ENCODE measurements at regions not wholly inside any gene's neighbourhood (a gene's known extent, or its start where the extent isn't known, plus 50 kb on each side); places are given as distances from the start of the nearest gene placed in this dataset.

GRCh38 chr7:41039981-41040380 is 662.9 kb downstream of the INHBA start:
- ATAC-seq (no peak), DNase-seq (no peak)
- H3K9me3 ChIP-seq, result no peaks in the 10 kb centered on the region
- no peaks in the 10 kb centered on the region for H3K36me3 ChIP-seq
- TF ChIP-seq, protein P1, sequence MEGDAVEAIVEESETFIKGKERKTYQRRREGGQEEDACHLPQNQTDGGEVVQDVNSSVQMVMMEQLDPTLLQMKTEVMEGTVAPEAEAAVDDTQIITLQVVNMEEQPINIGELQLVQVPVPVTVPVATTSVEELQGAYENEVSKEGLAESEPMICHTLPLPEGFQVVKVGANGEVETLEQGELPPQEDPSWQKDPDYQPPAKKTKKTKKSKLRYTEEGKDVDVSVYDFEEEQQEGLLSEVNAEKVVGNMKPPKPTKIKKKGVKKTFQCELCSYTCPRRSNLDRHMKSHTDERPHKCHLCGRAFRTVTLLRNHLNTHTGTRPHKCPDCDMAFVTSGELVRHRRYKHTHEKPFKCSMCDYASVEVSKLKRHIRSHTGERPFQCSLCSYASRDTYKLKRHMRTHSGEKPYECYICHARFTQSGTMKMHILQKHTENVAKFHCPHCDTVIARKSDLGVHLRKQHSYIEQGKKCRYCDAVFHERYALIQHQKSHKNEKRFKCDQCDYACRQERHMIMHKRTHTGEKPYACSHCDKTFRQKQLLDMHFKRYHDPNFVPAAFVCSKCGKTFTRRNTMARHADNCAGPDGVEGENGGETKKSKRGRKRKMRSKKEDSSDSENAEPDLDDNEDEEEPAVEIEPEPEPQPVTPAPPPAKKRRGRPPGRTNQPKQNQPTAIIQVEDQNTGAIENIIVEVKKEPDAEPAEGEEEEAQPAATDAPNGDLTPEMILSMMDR (IDR thresholded peaks at IDR 0.05), result no peak
- no peak for TF ChIP-seq POLR2A (IDR thresholded peaks at IDR 0.05)
- WGBS (ENCODE audit: insufficient coverage, low coverage, low lambda C conversion rate, missing lambda C conversion rate), result 81% methylated on average over 3 of the region's 3 CpGs
- H3K4me1 ChIP-seq, result no peaks in the 10 kb centered on the region
- H3K4me3 ChIP-seq, result no peak overlapping the region
- intact Hi-C loops (cut with DNase I), result no loop called here
- H3K27me3 ChIP-seq, result no peaks in the 10 kb centered on the region
- no peak overlapping the region for H3K27ac ChIP-seq

GRCh38 chr7:41039386-41039953 is 663.4 kb downstream of the INHBA start:
- Histone ChIP-seq H3K27me3 (no peaks in the 10 kb centered on the region), H3K9me3 (no peaks in the 10 kb centered on the region), H3K27ac (no peak overlapping the region), H3K4me3 (no peak overlapping the region), H3K36me3 (no peaks in the 10 kb centered on the region), H3K4me1 (no peaks in the 10 kb centered on the region)
- intact Hi-C loops (cut with DNase I), result no loop called here
- DNase-seq (no peak), ATAC-seq (no peak)
- WGBS (ENCODE audit: insufficient coverage, low coverage, low lambda C conversion rate, missing lambda C conversion rate), result 80% methylated on average over 1 of the region's 4 CpGs
- TF ChIP-seq POLR2A (IDR thresholded peaks at IDR 0.05), result no peak
- TF ChIP-seq, protein P1 (IDR thresholded peaks at IDR 0.05), result no peak

GRCh38 chr7:41038211-41038610 is 664.7 kb downstream of the INHBA start:
- H3K4me3 ChIP-seq, result no peak overlapping the region
- H3K27me3 ChIP-seq, result no peaks in the 10 kb centered on the region
- no peaks in the 10 kb centered on the region for H3K9me3 ChIP-seq
- H3K36me3 ChIP-seq, result no peaks in the 10 kb centered on the region
- no peak for DNase-seq
- intact Hi-C loops (cut with DNase I), result no loop called here
- no peak overlapping the region for H3K27ac ChIP-seq
- H3K4me1 ChIP-seq, result no peaks in the 10 kb centered on the region
- no peak for ATAC-seq
- no peak for TF ChIP-seq POLR2A (IDR thresholded peaks at IDR 0.05)
- TF ChIP-seq, protein P1 (IDR thresholded peaks at IDR 0.05), result no peak
- WGBS (ENCODE audit: insufficient coverage, low coverage, low lambda C conversion rate, missing lambda C conversion rate), result 94% methylated on average over 3 of the region's 5 CpGs

- H3K9me3 ChIP-seq, result no peaks in the 10 kb centered on the region
- no peaks in the 10 kb centered on the region for H3K27me3 ChIP-seq
- no peak for TF ChIP-seq POLR2A (IDR thresholded peaks at IDR 0.05)
- TF ChIP-seq, protein P1 (IDR thresholded peaks at IDR 0.05), result no peak
- H3K27ac ChIP-seq, result no peak overlapping the region
- no peak for DNase-seq
- no peak for ATAC-seq
- no peaks in the 10 kb centered on the region for H3K4me1 ChIP-seq
- H3K36me3 ChIP-seq, result no peaks in the 10 kb centered on the region
- 72% methylated on average over 5 of the region's 5 CpGs for WGBS (ENCODE audit: insufficient coverage, low coverage, low lambda C conversion rate, missing lambda C conversion rate)
- intact Hi-C loops (cut with DNase I), result no loop called here
- H3K4me3 ChIP-seq, result no peak overlapping the region
Measured at GRCh38 chr7:41037691-41038090, 665.2 kb downstream of the INHBA start.

DNA sequence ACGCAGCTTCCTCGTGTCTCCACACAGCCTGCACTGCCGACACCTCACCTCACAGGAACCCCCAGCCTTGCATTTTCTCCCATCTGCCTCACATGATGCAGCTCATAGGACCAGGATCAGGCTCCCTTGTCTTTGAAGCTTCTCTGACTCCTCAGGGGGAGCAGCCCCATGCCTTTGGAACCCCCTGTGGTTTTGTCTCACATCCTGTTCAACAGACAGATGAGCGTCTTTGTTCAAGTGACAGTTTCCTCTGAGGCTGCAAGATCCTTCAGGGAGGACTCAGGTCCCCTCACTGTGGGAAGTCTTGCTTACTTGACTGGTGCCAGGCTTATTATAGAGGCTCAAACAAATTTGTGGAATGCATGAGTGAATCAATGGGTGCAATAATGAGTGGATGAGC is 667.1 kb downstream of the INHBA start:
- WGBS (ENCODE audit: insufficient coverage, low coverage, low lambda C conversion rate, missing lambda C conversion rate), result 53% methylated on average over 4 of the region's 4 CpGs
- ATAC-seq (no peak), DNase-seq (no peak)
- no peaks in the 10 kb centered on the region for H3K36me3 ChIP-seq
- H3K27me3 ChIP-seq, result no peaks in the 10 kb centered on the region
- intact Hi-C loops (cut with DNase I), result no loop called here
- H3K9me3 ChIP-seq, result no peaks in the 10 kb centered on the region
- H3K4me1 ChIP-seq, result no peaks in the 10 kb centered on the region
- H3K27ac ChIP-seq, result no peak overlapping the region
- no peak overlapping the region for H3K4me3 ChIP-seq
- TF ChIP-seq, protein P1 (IDR thresholded peaks at IDR 0.05), result no peak
- no peak for TF ChIP-seq POLR2A (IDR thresholded peaks at IDR 0.05)

Data from right lobe of liver (tissue), 6 donors.